Tibial nerve (tissue), 4 donors: ENCODE measurements at regions not wholly inside any gene's neighbourhood (a gene's known extent, or its start where the extent isn't known, plus 50 kb on each side); places are given as distances from the start of the nearest gene placed in this dataset.

Source experiments
- EP300 ChIP-seq, 2 donors: sonication (generic); formaldehyde crosslinking; IDR thresholded peaks; one replicate each; pipeline ENCODE4 v1.6.1; 2017; ENCODE audit warnings: antibody characterized with exemption in 2 of 2, mild to moderate bottlenecking in 1 of 2
- POLR2A ChIP-seq, 2 donors: fragments of 450-650 bp; IDR thresholded peaks; one replicate each; pipeline ENCODE4 v1.6.1; 2017; ENCODE audit warnings: antibody characterized with exemption in 2 of 2, mild to moderate bottlenecking in 2 of 2, moderate library complexity in 2 of 2
- TF ChIP-seq, protein P1 (sequence below), 5 experiments: fragments of 200-600 bp in 3 of 5; fragments of 450-650 bp in 2 of 5; sonication (generic) in 3 of 5; IDR thresholded peaks; one replicate each; pipeline ENCODE4 v1.5.1; 2016 to 2019; ENCODE audit warnings: antibody characterized with exemption in 5 of 5, mild to moderate bottlenecking in 3 of 5, moderate library complexity in 2 of 5

DNA sequence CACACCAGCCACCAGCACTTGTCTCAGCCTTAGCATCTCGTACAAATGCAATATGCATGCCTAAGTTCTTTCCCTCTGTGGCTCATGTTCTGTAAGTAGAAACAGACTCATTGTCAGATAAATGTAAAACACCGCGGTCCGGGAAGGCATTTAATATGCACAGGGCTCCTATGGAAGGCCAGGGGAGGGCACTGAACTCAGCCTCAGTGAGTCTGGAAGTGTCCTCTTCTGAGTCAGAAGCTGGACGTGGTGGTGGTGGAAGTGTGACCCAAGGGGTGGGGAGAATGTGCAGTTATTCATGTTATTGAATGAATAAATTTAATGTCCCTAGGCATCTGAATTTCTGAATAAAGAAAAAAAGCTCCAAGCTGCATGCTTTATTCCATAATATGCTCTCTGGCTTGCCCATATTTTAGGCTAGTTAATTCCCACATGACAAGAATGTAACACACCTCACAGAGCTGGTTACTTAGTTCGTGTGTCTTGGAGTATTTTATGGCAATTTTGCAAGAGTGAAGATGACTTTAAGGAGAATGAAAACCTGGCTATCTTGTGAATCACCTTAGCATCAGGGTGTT, 193.1 kb upstream of the GATB start:
- TF ChIP-seq, protein P1, sequence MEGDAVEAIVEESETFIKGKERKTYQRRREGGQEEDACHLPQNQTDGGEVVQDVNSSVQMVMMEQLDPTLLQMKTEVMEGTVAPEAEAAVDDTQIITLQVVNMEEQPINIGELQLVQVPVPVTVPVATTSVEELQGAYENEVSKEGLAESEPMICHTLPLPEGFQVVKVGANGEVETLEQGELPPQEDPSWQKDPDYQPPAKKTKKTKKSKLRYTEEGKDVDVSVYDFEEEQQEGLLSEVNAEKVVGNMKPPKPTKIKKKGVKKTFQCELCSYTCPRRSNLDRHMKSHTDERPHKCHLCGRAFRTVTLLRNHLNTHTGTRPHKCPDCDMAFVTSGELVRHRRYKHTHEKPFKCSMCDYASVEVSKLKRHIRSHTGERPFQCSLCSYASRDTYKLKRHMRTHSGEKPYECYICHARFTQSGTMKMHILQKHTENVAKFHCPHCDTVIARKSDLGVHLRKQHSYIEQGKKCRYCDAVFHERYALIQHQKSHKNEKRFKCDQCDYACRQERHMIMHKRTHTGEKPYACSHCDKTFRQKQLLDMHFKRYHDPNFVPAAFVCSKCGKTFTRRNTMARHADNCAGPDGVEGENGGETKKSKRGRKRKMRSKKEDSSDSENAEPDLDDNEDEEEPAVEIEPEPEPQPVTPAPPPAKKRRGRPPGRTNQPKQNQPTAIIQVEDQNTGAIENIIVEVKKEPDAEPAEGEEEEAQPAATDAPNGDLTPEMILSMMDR (IDR thresholded peaks at IDR 0.05) = no peak
- TF ChIP-seq POLR2A (IDR thresholded peaks at IDR 0.05) (no peak), EP300 (IDR thresholded peaks at IDR 0.05) (no peak)
